ENCODE measurements at regions not wholly inside any gene's neighbourhood (a gene's known extent, or its start where the extent isn't known, plus 50 kb on each side); places are given as distances from the start of the nearest gene placed in this dataset.

GRCh38 chr14:97027256-97027999 lies 230.2 kb downstream of the VRK1 start:
- Histone ChIP-seq H3K9me3 (peaks cover 0 to 3% (median under 1%) of the 10 kb centered on the region in 4 donors), H3K36me3 (no peaks in the 10 kb centered on the region), H3K27me3 (peaks cover 0 to 29% (median 0%) of the 10 kb centered on the region in 4 donors), H3K27ac (replicated peaks in 1 of 4) (no peak overlapping the region), H3K4me3 (no peak overlapping the region), H3K4me1 (no peaks in the 10 kb centered on the region)
- no peak for TF ChIP-seq POLR2A (IDR thresholded peaks at IDR 0.05; ENCODE audit: low read depth)
- no peak for TF ChIP-seq POLR2AphosphoS5 (IDR thresholded peaks at IDR 0.05)
- TF ChIP-seq EP300 (IDR thresholded peaks at IDR 0.05) = no peak
- TF ChIP-seq CTCF (IDR thresholded peaks at IDR 0.05) = no peak
- WGBS = 61% methylated on average over 10 of the region's 12 CpGs
- no peak for DNase-seq (ENCODE audit: extremely low spot score)
- intact Hi-C loops (cut with DNase I) = no loop called here

- Histone ChIP-seq H3K9me3 (peaks cover 0 to 3% (median 1%) of the 10 kb centered on the region in 4 donors), H3K36me3 (no peaks in the 10 kb centered on the region), H3K27ac (replicated peaks in 1 of 4) (no peak overlapping the region), H3K27me3 (peaks cover 0 to 35% (median 2%) of the 10 kb centered on the region in 4 donors), H3K4me3 (no peak overlapping the region), H3K4me1 (peaks cover 0 to 7% (median 6%) of the 10 kb centered on the region in 4 donors)
- no peak for TF ChIP-seq POLR2AphosphoS5 (IDR thresholded peaks at IDR 0.05)
- no peak for TF ChIP-seq EP300 (IDR thresholded peaks at IDR 0.05)
- WGBS = 0% methylated on average over 1 of the region's 1 CpG
- DNase-seq (ENCODE audit: extremely low spot score) = no peak
- intact Hi-C loops (cut with DNase I) = no loop called here
These were observed 231.2 kb downstream of the VRK1 start for GRCh38 chr14:97028382-97028781.

GRCh38 chr14:97029800-97030199 lies 232.6 kb downstream of the VRK1 start:
- Histone ChIP-seq H3K4me3 (no peak overlapping the region), H3K9me3 (peaks cover 0 to 3% (median 1%) of the 10 kb centered on the region in 4 donors), H3K36me3 (no peaks in the 10 kb centered on the region), H3K27me3 (peaks cover 0 to 40% (median 6%) of the 10 kb centered on the region in 4 donors), H3K4me1 (peaks cover 0 to 10% (median 7%) of the 10 kb centered on the region in 4 donors), H3K27ac (replicated peaks in 1 of 4) (no peak overlapping the region)
- intact Hi-C loops (cut with DNase I) = no loop called here
- WGBS = 94% methylated on average over 2 of the region's 2 CpGs
- DNase-seq (ENCODE audit: extremely low spot score) = no peak
- TF ChIP-seq EP300 (IDR thresholded peaks at IDR 0.05) = no peak
- TF ChIP-seq POLR2AphosphoS5 (IDR thresholded peaks at IDR 0.05) = no peak
- TF ChIP-seq POLR2A (IDR thresholded peaks at IDR 0.05; ENCODE audit: low read depth) = no peak
- TF ChIP-seq CTCF (IDR thresholded peaks at IDR 0.05) = no peak

GRCh38 chr14:97031530-97031929 lies 234.3 kb downstream of the VRK1 start:
- Histone ChIP-seq H3K36me3 (no peaks in the 10 kb centered on the region), H3K9me3 (peaks cover 0 to 3% (median 1%) of the 10 kb centered on the region in 4 donors), H3K4me1 (peaks cover 0 to 10% (median 7%) of the 10 kb centered on the region in 4 donors), H3K27ac (replicated peaks in 1 of 4) (no peak overlapping the region), H3K4me3 (no peak overlapping the region), H3K27me3 (peaks cover 0 to 40% (median 6%) of the 10 kb centered on the region in 4 donors)
- TF ChIP-seq CTCF (IDR thresholded peaks at IDR 0.05) (no peak), POLR2A (IDR thresholded peaks at IDR 0.05; ENCODE audit: low read depth) (no peak), EP300 (IDR thresholded peaks at IDR 0.05) (no peak), POLR2AphosphoS5 (IDR thresholded peaks at IDR 0.05) (no peak)
- DNase-seq (ENCODE audit: extremely low spot score) = no peak
- intact Hi-C loops (cut with DNase I) = no loop called here
- 93% methylated on average over 4 of the region's 4 CpGs for WGBS

- WGBS = 68% methylated on average over 4 of the region's 32 CpGs
- no peak for TF ChIP-seq CTCF (IDR thresholded peaks at IDR 0.05)
- TF ChIP-seq EP300 (IDR thresholded peaks at IDR 0.05) = no peak
- no peak for TF ChIP-seq POLR2A (IDR thresholded peaks at IDR 0.05; ENCODE audit: low read depth)
- Histone ChIP-seq H3K4me1 (peaks cover 0 to 10% (median 7%) of the 10 kb centered on the region in 4 donors), H3K9me3 (peaks cover 0 to 5% (median 2%) of the 10 kb centered on the region in 4 donors), H3K27ac (replicated peaks in 1 of 4) (no peak overlapping the region), H3K36me3 (no peaks in the 10 kb centered on the region), H3K4me3 (no peak overlapping the region), H3K27me3 (peaks cover 0 to 43% (median 6%) of the 10 kb centered on the region in 4 donors)
- intact Hi-C loops (cut with DNase I) = no loop called here
- DNase-seq (ENCODE audit: extremely low spot score) = no peak
These were observed 236.4 kb downstream of the VRK1 start for GRCh38 chr14:97033556-97034081.
